Stimulated activated CD8-positive, alpha-beta memory T cell treated with anti-CD3 and anti-CD28 coated beads, Interleukin-12 subunit alpha, Interleukin-12 subunit beta, amount 100 ng/mL, for 4 hours (primary cell): ENCODE measurements at regions not wholly inside any gene's neighbourhood (a gene's known extent, or its start where the extent isn't known, plus 50 kb on each side); places are given as distances from the start of the nearest gene placed in this dataset.
A peak's percentile ranks its signal among the peaks of the same experiment; 100 is the strongest.

Experiments used
- DNase-seq: peaks from one replicate; pipeline ENCODE4 v3.0.0-alpha.2; 2020; ENCODE audit warnings: low read depth

DNA sequence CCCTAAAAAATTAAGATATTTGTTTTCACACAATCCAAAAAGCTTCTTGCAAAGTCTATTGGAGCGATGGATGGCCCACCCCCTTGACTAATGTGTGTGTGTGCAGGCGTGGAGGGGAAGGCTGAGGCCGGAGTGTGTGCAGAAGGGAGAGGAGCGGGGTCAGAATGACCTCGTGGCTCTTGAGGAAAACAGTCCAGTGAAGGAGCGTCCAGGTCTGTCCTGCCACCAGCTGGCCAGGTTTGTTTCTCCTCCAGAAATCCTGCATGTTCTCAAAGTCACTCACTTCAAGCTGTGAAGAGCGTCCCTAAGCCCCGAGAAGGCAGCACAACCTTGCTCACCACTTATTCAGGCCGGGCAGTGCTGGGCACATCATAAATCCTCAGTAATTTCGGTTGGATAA lies 69.5 kb upstream of the SSX2IP start:
- DNase-seq, result no peak

DNA sequence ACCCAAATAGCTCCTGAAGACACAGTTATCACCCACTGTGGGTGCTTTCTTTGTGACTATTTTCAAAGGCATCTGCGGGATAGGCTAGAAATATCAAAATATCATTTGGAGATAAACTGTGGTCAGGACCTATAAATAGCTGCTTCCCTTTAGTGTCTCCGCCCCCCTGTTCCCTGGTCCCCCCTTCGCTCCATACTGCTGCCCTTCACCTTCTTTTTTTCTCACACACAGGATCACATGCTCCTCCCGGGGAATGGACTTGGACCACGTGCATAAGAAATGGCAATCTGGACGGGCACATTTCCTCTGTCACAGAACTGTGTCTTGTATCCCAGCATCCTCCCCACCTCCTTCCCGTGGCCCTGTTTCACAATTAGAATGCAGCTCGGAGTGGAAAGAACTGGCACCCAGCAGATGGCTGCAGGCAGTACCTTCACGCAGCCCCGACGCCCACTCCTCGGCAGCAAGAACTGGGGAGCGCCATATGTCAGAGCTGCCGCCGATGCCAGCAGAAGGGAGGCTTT lies 68.8 kb upstream of the SSX2IP start:
- DNase-seq, result no peak

DNA sequence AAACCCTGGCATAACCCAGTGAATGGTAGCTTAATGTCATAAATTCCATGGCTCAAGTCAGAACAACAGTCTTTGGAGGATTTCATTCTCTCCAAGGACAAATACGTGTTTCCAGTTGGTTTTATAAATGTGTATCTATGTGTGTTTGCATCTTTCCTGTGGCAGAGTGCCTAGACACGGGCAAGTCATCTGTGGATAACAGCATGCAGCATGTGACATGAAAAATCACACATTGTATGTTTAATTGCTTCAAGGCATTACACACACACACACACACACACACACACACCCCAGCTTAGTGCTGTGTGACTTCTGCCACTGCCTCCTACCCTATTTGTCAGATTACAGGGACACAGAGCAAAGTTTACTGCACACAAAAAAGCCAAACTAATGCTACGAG lies 68.2 kb upstream of the SSX2IP start:
- no peak for DNase-seq

DNA sequence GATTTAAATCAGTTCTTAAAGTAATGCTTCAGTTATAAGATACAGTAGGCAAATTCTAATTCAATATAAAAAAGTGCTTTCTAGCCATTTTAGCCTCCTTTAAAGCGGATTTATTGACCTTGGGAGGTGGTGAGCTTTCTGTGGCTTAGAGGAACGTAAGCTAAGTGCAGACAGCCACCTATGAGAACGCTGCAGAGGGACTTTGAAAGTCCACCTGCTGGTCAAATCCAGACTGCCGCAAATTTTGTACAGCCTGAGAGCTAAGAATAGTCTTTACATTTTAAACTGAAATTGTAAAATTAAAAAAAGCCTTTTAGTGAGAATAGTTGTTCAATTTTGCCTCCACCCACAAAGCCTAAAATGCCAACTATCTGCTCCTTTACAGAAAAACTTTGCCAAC lies 67.0 kb upstream of the SSX2IP start:
- DNase-seq, result no peak

DNA sequence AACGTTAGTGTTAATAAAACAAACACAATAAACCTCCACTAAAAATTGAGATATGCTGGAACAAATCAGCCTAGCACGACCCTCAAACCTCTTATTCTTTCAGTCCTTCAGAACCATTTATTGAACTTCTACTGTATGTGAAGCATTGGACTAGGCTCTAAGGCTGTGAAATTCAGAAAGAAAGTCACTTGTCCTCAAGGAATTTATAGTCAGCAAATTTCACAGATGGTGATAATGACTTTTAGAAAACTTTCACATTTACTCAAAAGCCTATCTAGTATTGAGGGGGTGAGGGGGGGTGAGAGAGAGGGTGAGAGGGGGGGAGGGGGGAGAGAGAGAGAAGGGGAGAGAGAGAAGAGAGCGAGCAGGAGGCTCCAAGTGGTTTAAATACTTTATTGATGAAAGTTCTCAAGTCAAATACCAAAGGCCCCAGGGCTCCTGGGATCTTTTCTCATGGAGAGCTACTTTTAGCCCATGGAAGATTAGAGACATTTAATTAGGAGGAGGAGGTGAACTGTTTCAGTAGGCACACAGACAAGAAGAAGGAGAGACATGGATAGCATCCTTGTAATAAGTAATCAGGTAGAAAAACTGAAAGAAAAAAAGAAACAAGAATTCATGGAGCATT lies 66.3 kb upstream of the SSX2IP start:
- DNase-seq, result no peak

DNA sequence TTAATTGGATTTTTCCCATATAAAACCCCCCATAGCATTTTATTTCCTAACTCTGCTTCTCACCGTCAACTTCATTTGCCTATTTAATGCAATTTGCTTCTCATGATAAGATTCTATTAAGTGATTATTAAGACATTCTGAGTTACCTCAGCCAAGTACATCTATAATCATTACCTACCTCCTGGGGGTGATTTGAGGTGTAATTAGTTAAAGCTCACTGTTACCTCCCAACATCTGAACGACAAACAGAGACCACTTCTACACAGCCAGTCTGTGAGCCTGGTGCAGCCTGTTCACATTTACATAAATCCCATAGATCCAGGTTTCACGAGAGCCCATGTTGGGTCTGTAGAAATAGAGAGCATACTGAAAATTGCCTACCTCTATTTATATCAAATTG lies 65.7 kb upstream of the SSX2IP start:
- DNase-seq, result no peak

DNA sequence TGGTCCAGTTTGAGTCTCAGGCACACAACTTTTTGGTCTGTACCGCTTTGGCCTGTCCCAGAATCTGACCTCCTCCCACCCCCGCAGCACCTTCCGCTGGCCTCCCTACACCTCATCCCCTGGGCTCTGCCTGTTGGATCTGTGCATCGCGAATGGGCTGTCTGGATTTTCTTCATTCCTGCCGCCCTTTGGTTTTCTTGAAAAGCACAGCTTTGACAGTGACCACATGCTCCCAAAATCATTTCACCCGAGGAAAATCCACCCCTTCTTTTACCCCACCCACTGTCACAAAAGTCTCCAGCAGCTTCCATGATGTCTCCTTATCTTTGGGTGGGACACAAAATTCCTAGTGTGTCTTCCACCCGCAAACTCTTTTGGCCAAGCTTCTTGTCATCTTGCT lies 65.0 kb upstream of the SSX2IP start:
- DNase-seq, result no peak

DNA sequence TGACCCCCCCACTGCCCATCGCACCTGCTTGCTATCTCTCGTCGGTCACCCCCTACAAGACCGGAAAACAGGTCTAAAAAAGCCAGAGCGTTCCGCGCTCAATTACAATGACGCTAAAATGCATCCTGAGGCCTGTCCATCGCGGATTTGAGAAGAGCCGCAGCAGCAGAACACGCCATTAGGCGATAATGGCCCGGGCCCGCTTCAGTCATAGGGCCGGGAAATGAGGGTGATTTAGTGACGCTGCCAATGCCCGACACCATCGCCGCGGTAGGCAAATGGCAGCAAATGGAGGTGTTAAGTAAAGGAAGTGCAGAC lies 64.1 kb upstream of the SSX2IP start:
- DNase-seq, result no peak

DNA sequence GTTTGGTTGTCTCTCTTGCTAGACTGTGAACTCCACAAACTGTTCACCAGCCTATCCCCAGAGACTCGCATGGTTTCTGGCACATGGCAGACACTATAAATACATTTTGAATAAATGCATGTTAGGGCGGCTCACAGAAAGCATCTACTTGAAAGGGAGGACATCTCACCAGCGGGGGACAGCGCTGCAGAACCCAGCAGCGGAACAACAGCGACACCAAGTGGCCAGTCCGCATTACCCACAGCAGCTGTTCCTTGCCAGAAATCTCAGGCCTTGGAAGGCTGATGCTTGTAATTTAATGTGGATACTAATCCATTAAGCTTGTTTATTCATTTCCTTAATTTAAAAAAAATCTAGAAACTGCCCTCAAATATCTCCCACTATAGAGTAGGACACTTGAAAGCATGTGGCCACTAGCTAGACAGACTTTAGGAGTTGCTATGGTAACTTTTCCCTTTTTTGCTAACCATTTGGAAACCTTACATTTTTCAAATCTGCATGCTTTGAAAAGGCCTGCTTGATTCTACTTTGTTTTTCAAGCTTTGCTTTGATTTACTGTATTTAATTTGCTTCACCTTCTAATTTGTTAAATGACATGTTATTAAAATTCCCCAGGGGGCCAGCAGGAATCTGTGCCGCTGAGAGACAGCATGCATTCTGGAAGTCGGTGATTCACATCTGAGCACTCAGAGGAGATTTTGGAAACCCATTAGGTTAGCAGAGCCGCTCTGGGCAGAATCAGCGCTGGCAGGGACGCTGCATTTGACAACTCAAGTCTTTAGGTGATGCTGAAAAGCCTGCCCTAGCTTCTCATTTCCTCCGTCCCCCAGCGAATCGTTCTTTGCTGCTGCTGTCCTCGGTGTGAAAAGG lies 63.5 kb upstream of the SSX2IP start:
- DNase-seq, result peak; percentile 54

DNA sequence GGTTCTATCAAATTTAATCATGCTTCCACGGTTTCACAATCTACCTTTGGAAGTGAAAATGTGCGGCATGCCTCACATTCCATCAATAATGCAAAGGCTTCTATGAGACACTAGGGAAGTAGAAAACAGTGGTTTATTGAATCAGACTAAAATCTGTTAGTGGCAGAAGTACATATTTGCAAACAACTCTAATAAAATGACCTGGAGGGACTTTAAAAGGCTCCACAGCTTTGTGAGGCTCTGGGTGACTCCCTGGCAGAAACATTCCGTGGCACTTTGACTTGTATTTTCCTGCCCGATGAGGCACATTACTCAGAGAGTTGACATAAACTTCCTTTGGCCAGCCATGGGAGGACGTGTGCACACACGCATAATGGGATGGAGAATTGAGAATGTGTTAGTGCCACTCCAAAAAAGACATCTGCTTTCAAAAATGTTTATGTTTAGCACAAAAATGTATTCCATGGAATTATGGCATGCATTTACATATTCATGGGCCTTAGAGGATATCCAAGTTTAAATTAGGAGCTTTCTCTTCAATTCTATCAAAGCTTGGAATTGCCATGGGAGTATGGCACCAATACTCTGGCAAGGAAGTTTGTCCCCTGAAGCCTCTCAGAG lies 60.0 kb upstream of the SSX2IP start:
- DNase-seq, result no peak

DNA sequence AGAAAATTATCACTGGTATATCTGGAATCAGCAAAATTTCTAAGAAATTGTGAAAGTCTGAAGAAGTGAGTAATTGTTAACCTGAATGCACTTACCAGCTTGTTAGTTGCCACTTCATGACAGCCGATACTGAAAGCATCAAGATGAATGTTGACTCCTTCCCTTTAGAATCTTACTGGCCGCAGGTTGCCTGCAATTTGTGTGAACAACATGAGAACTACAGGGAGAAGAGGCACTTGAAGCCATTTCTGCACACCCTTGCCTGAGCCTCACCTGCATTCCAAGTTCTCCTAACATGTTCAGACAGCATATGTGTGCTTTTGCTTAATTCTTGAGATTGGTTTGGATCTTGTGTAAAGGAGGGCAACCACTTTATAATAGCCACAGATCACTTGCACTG lies 59.2 kb upstream of the SSX2IP start:
- no peak for DNase-seq

DNA sequence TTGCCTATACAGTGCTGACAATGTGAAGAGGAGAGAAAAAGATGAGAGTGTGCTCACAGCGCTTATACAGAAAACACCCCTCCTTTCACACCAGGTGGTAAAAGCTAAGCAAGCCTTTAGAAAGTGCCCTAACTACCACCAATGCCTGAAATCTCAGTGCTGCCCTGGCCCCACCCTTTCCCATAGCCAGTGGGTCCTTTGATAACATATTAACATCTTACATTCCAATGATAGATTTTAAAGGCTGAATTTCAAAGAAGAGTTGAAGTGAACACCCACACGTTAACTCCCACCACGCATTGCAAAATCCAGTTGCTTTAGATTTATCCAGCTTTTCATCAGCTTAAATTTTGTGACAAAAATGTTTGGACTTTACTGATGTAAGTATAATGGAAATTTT lies 58.1 kb upstream of the SSX2IP start:
- DNase-seq, result no peak

DNA sequence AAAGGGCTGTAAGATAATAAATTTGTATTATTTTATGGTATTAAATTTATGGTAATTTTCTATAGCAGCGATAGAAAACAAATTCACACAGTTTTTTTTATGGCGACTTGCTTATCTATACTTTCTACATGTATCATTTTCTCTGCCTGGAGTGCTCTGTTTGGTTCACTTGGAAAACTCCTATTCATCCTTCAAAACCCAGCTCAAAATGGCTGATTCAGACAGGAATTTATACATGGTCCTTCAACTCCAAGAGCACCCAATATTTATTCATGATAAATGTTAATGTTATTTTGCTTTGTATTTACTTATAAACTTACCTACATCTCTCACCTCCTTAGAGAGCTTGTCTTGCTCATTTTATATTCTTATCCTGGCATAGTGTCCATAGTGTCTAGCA lies 55.6 kb upstream of the SSX2IP start:
- no peak for DNase-seq

DNA sequence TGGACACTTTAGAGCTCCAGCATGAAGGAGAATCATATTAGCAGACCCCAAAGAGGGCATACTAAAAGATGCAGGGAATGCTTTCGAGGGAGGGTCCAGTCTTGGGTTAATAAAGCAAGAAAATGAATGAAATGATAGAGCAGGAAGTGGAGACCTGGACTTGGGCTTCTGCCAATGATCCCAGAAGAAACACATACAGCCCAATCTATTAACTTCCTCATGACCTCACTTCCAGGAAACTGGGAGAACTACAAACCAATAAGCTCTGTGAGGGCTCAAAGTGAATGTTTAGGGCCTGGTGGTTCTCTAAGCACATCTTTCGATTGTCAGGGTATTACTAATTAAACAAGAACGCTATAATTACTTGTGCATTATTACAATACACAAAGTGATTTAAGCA lies 53.6 kb upstream of the SSX2IP start:
- no peak for DNase-seq

DNA sequence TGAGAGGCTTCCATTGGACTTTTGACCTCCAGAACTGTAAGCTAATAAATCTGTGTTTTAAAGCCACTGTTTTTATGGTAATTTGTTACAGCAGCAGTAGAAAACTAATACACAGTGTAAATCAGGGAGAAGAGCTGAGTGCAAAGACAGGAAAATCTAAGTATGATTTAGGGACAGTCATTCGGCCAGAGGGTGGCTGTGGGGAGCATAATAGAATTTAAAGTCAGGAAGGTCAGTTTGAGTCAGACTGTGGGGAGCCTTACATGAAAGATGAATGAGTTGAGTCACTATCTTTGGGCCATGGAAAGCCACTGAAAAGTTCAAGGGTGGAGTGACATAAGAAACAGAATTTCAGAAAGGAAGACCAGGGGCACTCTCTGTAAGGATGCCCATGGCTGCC lies 52.4 kb upstream of the SSX2IP start:
- DNase-seq, result no peak

DNA sequence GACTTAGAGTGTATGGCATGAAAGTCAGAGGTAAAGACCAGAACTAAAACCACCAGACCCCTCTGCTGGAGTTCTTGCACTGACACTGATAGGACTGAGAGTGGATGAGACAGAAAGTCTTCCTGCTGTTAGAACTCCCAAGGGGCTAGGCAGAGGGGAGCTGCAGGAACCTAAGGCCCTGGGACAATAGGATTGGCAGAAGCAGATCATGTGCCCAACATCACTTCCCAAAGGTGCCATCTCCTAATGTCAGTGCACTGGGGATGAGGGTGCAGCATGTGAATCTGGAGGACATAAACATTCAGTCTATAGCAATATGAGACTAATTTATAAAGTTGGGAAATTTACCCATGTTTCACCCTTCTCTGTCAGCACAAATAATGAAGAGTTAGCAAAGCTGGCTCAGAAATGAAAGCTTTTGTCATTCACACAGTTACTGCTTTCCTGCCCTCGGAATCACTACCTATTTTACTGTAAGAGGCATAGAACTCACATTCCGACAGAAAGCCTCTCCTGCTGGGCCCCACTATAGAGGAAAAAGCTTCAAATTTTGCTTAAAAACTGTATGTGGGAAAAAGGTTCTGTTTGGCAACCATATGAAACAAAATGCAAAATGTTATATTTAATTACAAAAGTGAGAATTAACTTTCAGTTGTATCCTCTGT lies 49.9 kb upstream of the SSX2IP start:
- no peak for DNase-seq
